ENCODE measurements at regions not wholly inside any gene's neighbourhood (a gene's known extent, or its start where the extent isn't known, plus 50 kb on each side); places are given as distances from the start of the nearest gene placed in this dataset.

DNA sequence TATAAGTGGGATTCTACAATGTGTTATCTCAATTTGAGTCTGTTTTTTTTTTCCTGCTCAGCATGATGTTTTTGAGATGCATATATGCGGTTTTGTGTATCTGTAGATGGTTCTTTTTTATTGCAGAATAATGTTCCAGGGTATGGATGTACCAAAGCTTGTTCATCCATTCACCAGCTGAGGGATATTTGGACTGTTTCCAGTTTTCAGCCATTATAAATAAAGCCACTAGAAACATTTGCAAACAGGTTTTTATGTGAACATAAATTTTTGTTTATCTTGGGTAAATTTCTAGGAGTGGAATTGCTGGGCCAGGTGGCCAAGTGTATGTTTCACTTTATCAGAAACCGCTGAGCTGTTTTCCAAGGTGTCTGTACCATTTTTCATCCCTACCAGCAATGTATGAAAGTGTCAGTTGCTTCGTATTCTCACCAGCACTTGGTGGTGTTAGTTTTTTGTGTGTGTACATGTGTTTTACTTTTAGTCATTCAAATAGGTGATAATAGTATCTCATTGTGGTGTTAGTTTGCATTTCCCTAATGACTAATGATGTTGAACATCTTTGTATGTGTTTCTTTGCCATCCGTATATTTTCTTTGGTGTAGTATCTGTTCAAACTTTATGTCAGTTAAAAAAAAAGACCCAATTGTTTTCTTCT is 124.2 kb downstream of the CEBPB start:
- no peak for DNase-seq

DNA sequence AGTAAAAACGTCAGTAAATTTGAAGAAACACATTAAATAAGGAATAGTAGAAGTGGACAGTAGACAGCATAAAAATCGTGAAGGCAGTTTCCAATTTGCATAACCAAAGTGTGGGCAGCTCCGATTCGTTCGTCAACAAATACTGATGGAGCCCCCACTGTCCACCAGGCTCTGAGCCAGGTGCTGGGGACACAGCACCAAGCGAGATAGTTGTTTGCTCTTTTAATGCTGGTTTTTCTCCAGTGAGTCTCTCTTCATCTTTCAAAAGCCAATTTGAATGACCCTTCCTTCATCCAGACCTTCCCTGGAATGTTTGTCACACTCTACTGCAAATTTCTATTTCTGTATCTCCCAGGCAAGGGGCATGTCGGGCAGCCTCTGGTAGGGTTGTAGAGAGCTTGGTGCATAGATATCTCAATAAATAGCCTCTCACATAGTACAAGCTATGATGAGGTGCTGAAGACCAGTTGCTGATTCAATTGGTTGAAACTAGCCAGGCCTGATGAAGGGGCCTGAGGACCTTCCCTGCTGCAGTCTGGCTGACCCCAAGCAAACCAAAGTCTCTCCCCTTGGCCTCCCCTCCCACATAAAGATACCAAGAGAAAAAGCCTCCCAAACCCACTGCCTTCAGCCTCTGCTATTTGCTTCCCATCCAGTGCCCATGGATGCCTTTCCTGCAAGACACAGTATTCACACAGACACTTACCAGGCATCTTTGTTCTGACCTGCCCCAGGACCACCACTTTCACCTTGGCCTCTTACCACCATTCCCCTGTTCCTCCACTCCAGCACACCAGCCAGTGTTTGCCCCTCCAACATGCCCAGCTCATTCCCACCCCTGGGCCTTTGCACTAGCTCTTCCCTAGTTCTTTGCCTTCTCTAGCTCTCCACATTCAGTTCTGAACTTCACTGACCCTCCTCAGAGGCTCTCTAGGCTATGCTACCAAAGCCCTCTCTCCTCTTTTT is 125.2 kb downstream of the CEBPB start:
- no peak for DNase-seq

DNA sequence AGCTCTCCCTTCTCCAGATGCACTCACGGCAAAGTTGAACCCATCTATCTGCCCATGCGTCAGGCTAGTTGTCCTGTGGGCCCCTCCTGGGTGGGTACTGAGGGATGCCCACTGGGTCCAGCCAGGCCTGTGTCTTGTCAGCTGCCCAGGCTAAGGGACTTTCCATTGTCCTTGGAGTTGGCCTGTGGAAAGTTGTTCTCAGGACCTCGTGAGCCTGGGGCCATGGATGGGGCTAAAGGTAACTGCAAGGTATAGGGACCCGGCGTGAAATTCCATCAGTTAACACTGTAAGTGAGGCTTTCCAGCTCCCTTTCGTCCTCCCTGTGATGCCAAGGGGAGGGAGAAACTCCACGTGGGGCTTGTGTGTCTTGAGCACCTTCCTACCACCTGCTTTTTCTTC is 126.5 kb downstream of the CEBPB start:
- DNase-seq = no peak

DNA sequence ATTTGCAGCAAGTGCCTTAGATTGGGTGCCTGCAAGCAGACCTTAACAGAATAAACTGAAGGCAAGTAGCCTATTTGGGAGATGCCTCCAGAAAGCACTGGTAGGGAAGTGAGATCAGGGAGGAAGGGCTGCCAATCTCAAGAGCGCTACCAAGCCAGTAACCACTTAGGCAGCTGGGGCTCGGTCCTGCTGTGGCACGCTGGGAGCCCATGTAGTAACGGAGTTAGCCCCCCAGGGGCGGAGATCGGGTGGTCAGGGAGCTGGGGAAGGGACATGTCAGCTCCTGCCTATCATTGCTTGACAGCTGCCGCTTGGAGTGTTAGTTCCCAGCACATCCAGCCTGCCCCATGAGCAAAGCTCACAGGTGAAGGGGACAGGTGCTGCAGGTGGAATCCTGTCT is 127.0 kb downstream of the CEBPB start:
- no peak for DNase-seq

DNA sequence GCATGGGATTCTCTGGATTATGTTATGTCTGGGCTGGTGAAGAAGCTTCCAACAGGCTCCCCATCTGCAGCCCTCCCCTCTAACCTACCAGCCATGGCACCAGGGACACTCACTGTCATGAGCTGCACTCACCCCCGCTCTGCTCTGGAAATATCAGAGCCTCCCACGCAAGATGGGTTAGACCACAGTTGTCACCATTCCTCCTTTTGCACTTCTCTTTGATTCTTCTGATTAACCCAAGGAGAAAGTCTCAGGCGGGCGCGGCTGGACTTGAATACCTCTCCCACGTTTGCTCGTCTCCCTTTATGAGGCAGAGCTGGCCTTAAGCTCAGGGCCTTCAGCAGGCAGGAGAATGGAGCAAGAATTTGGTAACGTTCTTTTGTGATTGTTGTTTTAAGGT is 128.1 kb downstream of the CEBPB start:
- no peak for DNase-seq

DNA sequence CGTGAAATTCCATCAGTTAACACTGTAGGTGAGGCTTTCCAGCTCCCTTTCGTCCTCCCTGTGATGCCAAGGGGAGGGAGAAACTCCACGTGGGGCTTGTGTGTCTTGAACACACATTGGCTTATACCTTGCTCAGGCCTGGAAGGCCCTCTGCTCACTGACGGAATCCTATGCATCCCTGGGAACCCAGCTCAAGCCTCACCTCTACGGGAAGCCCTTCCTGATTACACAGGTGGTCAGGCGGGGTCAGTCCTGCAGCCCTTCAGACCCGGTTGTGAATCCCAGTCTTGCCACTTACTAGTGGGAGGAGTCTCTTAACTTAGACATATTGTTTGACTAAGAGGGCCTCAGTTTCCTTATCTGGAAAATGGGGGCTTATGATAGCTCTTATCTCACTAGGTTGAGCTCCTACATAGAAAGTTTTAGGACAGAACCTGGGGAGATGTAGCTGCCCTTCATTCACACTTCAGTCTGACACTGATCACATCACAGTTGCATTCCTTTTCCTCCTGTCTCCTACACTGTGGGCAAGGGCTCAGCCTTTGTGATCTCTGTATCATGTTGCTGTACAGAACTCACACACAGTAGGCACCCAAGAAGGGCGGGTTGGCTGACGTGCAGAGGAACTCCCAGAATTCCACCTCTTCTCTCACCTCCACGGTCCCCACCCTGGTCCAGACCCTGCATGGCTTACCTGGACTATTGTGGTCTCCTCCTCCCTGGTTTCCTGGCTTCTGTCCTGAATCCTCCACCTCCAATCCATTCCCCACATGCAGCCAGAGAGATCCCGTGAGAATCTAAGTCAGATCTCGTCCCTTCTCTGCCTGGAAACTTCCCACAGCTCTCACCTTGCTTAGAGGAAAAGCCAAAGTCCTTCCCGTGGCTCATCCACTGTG is 129.6 kb downstream of the CEBPB start:
- no peak for DNase-seq

DNA sequence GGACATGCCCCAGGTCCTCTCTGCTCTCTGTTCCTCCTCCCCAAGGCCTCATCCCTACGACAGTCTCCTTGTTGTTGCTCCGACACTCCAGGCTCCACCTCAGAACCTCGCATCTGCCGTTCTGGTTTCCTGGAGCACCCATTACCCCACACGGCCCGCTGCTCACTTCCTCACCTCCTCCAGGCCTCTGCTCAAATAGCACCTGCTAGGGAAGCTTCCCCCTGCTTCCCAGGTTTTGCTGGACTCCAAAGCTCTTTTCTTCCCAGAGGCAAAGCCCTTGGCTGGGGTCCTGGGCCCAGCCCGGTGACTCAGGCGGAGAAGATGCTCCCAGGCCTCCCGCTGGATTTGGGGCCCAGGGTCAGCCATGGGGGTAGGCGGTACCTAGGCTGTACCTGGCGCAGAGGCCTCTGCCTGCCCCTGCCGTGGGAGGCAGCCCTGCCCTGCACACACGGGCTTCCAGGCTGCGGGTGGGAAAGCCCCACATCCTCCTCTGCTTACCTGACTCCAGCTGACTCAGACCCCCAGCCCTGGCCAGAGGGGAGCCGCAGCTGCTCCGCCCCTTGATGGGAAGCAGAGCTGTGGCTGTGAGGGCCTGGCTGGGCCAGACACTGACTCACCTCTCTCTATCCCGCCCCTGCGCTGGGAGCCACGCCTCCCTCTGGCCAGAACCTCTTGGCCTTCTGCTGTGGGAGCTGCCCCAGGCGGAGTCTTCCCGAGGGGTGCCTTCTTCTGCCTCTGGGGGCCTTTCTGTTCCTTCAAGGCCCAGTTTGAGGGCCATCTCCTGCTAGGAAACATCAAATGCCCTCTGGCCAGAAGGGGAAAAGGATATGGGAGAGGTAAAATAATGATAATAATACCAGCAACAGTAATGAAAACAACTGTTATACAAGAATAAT is 130.5 kb downstream of the CEBPB start:
- no peak for DNase-seq

DNA sequence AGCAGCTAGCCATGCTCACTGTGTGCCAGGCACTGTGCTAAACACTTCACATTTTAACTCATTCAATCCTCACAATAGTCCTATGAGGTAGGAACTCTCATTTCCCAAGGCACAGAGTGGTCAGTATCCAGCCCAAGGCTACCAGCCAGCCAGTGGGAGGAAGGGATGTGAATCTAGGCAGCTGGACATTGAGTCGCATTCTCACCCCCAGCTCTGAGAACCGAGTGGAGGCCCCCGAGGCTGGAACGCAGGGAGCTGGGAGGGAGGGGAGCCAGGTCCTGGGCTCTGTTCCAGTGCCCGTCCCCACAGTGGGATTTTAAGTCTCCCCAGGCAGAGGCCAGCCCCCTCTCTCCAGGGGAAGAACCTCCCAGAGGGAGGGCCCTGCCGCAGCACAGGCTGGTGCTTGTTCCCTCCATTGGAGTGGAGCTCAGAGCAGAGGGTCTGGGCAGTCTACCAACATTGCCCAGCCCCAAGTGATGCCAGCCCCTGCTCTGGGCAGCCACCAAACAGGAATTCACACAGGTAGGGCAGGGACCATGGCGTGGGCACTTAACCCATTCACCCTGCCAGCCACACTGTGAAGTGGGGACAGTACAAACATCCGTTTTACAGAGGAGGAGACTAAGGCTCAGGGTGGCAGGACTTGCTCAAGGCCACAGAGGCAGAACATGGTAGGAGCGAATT is 131.3 kb downstream of the CEBPB start:
- DNase-seq = no peak

DNA sequence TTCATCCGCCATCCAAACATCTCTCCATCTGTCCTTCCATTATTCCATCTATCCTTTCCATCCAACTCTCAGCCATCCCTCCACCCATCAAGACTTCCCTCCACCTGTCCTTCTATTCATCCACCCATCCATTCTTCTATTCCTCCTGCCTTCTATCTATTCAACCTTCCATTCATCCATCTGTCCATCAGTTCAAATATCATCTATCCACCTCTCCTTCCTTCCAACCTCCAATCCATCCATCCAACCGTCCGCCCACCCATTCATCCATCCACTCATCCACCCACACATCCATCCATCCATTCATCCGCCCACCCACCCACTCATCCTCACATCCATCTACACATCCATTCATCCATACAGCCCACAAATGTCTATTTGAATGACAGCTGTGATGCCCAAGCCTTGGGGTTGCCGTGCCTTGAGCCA is 132.1 kb downstream of the CEBPB start:
- no peak for DNase-seq

DNA sequence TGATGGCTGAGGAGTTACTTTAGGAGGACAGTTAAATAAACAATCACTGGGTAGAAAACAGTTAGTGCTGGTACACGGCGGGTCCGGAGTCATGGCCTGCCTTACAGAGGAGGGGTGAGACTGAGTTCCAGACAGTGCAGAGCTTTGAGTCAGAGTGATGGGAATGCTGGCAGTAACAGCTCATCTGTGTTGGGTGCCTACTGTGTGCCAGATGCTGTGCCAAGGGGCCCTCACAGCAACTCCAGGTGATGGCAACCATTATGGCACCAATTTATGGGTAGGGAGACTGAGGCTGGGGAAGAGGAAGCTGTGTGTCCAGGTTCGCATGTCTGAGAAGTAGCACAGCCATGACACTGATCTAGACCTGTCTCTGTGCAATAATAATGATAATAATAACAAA is 132.6 kb downstream of the CEBPB start:
- DNase-seq = no peak

DNA sequence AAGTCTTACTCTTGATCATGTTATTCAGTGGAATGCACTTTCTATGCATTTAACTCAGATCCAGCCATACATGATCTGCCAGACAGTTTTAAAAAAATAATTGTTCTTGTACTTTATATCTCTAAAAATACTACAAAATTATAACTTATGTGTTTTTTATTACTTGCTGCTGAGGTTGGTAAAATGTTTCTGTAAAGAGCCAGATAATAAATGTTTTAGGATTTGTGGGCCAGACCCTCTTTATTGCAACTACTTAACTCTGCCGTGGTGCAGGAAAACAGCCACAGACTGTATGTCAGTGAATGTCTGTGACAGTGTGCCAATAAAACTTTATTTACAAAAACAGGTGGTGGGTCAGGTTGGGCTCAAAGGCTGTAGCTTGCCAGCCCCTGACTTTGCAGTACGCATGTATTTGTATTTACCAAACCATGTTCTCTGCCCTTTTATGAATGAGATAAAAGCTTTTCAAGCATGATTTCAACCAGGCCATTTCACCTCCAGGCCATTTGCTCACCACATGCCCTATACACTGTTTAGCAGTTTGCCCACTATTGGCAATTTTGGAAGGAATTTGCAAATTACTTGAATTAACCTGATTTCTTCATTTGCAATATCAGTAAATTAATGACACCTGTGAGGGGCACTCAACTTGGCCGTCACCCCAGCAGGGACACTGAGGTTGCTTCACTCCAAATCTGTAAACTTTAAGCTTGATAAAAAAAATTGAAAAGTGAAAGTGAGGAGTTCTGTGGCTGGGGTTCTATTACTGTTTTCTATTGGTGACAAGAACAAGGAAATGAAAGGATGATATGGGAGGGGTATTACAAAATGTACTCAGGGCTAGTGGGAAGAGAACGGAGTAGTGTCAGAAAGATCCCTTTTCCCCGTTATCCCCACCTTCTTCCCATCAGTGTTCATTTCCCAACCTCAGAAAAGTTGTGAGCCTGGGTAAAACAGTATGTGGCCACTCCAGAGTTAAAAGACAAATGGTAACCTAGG is 133.4 kb downstream of the CEBPB start:
- no peak for DNase-seq

DNA sequence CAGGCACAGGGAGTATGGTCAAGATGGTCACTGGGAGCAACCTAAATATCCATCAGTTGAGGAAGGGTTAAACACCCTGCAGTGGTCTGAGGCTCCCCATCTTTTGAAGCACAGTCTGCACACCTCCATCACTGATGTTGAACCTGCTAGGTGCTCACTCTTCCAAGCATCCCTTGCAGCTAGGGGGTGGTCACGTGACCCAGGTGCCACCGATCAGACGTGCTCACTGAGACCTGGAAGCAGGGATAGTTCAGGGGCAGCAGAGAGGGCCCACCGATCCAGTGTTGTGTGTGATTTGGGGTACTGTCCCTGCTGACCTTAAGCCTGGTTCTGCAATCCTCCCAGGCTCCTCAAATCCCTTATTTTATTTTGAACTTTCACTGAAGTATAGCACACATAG is 134.6 kb downstream of the CEBPB start:
- DNase-seq = no peak

DNA sequence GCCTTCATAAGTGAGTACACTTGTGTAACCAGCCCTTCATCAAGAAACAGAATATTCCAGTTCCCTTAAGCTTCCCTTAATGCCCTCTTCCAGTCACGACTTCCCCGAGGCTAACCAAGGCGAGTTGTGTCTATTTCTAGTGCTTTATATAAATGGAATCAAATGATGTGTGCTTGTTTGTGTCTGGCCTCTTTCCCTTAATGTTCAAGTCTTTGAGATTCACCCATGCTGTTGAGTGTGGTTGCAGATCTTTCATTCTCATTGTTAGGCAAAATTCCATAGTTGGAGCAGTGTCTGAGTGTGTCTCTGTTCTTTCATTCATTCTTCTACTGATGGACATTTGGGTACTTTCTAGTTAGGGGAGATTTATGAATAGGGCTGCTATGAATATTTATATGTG is 135.0 kb downstream of the CEBPB start:
- no peak for DNase-seq

DNA sequence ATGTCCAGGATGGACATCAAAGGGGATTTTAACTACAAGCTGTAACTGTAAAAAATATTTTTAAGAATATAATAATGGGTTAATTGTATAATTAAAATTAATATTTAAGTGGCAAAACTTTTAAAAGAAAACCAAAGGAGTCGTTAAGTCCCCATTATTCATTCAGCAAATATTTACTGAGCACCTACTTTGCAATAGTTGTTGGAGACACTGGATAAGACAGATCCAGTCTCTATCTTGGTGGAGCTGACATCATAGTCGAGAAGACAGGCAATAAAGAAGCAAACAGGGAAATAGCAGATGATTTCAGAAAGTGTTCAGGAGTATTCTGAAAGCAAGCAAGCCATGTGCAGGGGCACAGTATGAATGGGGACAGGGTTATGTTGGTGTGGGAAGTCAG is 137.0 kb downstream of the CEBPB start:
- no peak for DNase-seq

DNA sequence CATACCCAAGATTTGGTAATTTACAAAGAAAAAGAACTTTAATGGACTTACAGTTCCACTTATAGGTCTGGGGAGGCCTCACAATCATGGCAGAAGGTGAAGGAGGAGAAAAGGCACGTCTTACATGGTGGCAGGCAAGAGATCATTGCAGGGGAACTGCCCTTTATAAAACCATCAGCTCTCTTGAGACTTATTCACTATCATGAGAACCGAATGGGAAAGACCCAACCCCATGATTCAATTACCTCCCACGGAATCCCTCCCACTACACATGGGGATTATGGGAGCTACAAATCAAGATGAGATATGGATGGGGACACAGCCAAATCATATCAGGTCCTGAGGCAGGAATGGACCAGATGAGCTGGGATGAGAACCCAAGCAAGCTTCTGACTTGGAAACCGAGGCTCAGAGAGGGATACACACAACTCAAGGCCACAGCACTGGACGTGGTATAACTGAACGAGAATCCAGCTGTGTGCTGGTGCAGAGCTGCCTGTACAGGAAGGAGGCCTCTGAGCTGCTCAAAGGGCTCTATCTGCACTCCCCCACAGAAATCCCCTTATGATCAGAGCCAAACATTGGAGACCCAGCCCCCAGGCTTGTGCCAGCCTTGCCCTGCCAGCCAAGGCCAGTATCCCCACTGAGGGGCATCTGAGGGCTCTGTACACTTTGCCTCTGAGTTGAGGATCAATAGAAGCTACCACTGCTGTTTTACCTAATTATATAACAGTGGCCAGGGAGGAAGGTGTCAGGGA is 137.8 kb downstream of the CEBPB start:
- no peak for DNase-seq

DNA sequence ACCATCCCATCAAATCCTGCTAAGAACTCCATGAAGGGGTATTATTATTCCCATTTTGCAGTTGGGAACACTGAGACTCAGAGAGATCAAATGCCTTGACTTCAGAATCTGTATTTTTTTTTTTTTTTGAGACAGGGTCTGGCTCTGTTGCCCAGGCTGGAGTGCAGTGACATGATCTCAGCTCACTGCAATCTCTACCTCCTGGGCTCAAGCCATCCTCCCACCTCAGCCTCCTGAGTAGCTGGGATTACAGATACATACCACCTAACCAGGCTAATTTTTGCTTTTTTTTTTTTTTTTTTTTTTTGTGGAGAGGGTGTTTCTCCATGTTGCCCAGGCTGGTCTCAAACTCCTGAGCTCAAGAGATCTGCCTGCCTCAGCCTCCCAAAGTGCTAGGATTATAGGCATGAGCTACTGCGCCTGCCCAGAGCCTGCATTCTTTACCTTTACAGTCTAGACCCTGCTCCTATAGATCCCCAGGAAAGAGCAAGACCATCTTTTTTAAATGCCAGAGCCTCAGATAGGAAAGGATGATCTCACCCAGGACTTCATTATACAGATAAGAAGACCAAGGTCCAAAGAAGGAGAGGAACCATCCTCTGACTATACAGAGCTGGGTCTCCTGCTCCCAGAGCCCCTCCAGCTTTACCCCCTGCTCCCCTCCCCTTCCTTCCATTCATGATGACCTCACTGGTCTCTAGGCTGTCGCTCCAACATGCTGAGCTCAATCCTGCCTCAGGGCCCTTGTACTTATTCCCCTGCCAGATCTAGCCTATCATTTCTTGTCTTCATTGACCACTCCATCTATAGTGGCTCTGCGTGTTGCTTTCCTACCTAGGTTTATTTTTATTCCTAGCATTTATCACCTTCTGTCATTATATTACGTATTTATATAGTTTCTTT is 138.6 kb downstream of the CEBPB start:
- no peak for DNase-seq

DNA sequence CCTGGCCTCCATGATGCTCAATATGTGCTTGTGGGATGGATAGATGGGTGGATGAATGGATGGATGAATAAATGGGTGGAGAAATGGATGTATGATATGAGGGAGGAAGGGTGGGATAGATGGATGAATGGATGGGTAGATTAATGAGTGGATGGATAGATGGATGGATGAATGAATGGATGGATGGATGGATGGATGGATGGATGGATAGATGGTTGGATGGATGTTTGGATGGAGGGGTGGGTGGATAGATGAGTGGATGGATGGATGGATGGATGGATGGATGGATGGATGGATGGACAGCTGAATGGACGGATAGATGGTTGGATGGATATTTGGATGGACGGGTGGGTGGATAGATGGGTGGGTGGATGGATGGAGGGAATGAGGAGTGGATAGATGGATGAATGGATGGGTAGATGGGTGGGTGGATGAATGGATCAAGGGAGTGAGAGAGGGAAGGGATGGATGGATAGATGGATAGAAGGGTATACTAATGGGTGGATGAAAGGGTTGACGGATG is 139.4 kb downstream of the CEBPB start:
- no peak for DNase-seq
